SK-N-SH (cell line): ENCODE measurements at regions not wholly inside any gene's neighbourhood (a gene's known extent, or its start where the extent isn't known, plus 50 kb on each side); places are given as distances from the start of the nearest gene placed in this dataset.

Experiments
- CTCF ChIA-PET: fragments of 300-600, 350-600 bp; formaldehyde crosslinking; extraction: SDS; loops from one replicate; lab custom pipeline; 2021; lab: Yijun Ruan, JAX
- POLR2A ChIA-PET: fragments of 350-600 bp; sonication (Branson Sonifier 250); formaldehyde crosslinking; extraction: SDS; loops from one replicate; lab custom pipeline; 2020; ENCODE audit warnings: antibody characterized with exemption, inconsistent platforms; lab: Yijun Ruan, JAX
- DNase-seq: peaks from one replicate; pipeline ENCODE4 v3.0.0; 2012
- H2AFZ ChIP-seq: fragments of 200-600 bp; sonication (generic); 2 replicates; pipeline ENCODE4 v1.8.1; 2016; ENCODE audit warnings: antibody characterized with exemption, mild to moderate bottlenecking, low read depth
- H3F3A ChIP-seq: fragments of 200-600 bp; sonication (generic); replicated peaks from 2 replicates; pipeline ENCODE3; 2016; ENCODE audit warnings: antibody characterized with exemption, mild to moderate bottlenecking; ENCODE audit not compliant: insufficient read depth
- H3K27ac ChIP-seq, 2 experiments: fragments of 200-500 bp in 1 of 2; fragments of 200-600 bp in 1 of 2; sonication (Bioruptor generic) in 1 of 2; sonication (generic), shearing (Covaris generic) in 1 of 2; 2 replicates each; pipeline versions ENCODE4 v1.5.1 to v1.6.1; 2014 to 2016; ENCODE audit warnings: low read depth in 2 of 2, inconsistent platforms in 1 of 2, low read length in 1 of 2, mild to moderate bottlenecking in 1 of 2, mixed read lengths in 1 of 2
- H3K27me3 ChIP-seq: fragments of 200-600 bp; sonication (generic), shearing (Covaris generic); 2 replicates; pipeline ENCODE4 v1.6.1; 2016; ENCODE audit warnings: mixed run types; ENCODE audit not compliant: insufficient read depth
- H3K36me3 ChIP-seq, 2 experiments: fragments of 200-500 bp in 1 of 2; fragments of 200-600 bp in 1 of 2; sonication (Bioruptor generic) in 1 of 2; sonication (generic) in 1 of 2; replicated peaks in 1 of 2; 2 replicates each; pipeline versions ENCODE3 to v1.5.1; 2014 to 2016; ENCODE audit warnings: low read length in 1 of 2, mild to moderate bottlenecking in 1 of 2; ENCODE audit not compliant: insufficient read depth in 2 of 2, control insufficient read depth in 1 of 2
- H3K4me1 ChIP-seq, 2 experiments: fragments of 200-500 bp in 1 of 2; fragments of 200-600 bp in 1 of 2; sonication (Bioruptor generic) in 1 of 2; sonication (generic), shearing (Covaris generic) in 1 of 2; 2 replicates each; pipeline versions ENCODE4 v1.5.1 to v1.6.1; 2014 to 2016; ENCODE audit warnings: low read depth in 1 of 2, low read length in 1 of 2, mixed run types in 1 of 2; ENCODE audit not compliant: insufficient read depth in 2 of 2, control insufficient read depth in 1 of 2
- H3K4me2 ChIP-seq: fragments of 200-600 bp; sonication (generic), shearing (Covaris generic); 2 replicates; pipeline ENCODE4 v1.6.1; 2017; ENCODE audit warnings: mixed run types
- H3K4me3 ChIP-seq, 2 experiments: fragments of 200-500 bp in 1 of 2; fragments of 200-600 bp in 1 of 2; sonication (Bioruptor generic) in 1 of 2; sonication (generic), shearing (Covaris generic) in 1 of 2; 2 replicates each; pipeline versions ENCODE4 v1.5.1 to v1.8.1; 2014 to 2016; ENCODE audit warnings: low read depth in 2 of 2, inconsistent platforms in 1 of 2, low read length in 1 of 2, mild to moderate bottlenecking in 1 of 2, mixed read lengths in 1 of 2, moderate library complexity in 1 of 2
- H3K79me2 ChIP-seq: fragments of 200-600 bp; sonication (generic); 2 replicates; pipeline ENCODE4 v1.8.1; 2017; ENCODE audit warnings: mild to moderate bottlenecking; ENCODE audit not compliant: insufficient read depth
- H3K9ac ChIP-seq: fragments of 200-600 bp; sonication (generic); 2 replicates; pipeline ENCODE4 v1.6.1; 2017; ENCODE audit warnings: mixed run types
- H3K9me2 ChIP-seq: fragments of 200-600 bp; sonication (generic); 2 replicates; pipeline ENCODE4 v1.6.1; 2017; ENCODE audit warnings: mixed run types
- H3K9me3 ChIP-seq: fragments of 200-600 bp; sonication (generic); 2 replicates; pipeline ENCODE4 v1.6.1; 2017; ENCODE audit warnings: mixed run types, mild to moderate bottlenecking, moderate library complexity
- H4K20me1 ChIP-seq: fragments of 200-600 bp; sonication (generic); 2 replicates; pipeline ENCODE4 v1.6.1; 2017; ENCODE audit warnings: mild to moderate bottlenecking, mixed run types; ENCODE audit not compliant: insufficient read depth
- CHD2 ChIP-seq: fragments of 150-350 bp; IDR thresholded peaks from 2 replicates; pipeline ENCODE4 v1.6.1; 2018; ENCODE audit warnings: low read length; ENCODE audit not compliant: partially characterized antibody
- EP300 ChIP-seq, 2 experiments: IDR thresholded peaks; 2 replicates each; pipeline versions ENCODE4 v1.4.0 to v1.6.1; 2012; ENCODE audit warnings: borderline replicate concordance in 1 of 2, low read depth in 1 of 2, low read length in 1 of 2
- FOXJ3 ChIP-seq: sonication (generic); formaldehyde crosslinking; IDR thresholded peaks from 2 replicates; pipeline ENCODE4 v1.5.1; 2020; ENCODE audit warnings: mild to moderate bottlenecking, missing genetic modification reagents
- GABPA ChIP-seq: IDR thresholded peaks from 2 replicates; pipeline ENCODE4 v1.4.0; 2012; ENCODE audit warnings: low read depth, mild to moderate bottlenecking
- MEF2A ChIP-seq: IDR thresholded peaks from 2 replicates; pipeline ENCODE4 v1.4.0; 2012; ENCODE audit warnings: low read depth, borderline replicate concordance
- RAD21 ChIP-seq: IDR thresholded peaks from 2 replicates; pipeline ENCODE4 v1.6.1; 2012; ENCODE audit warnings: mild to moderate bottlenecking, low read length
- RCOR1 ChIP-seq: fragments of 150-350 bp; IDR thresholded peaks from 2 replicates; pipeline ENCODE4 v1.6.1; 2017; ENCODE audit warnings: antibody characterized with exemption, low read length
- RFX5 ChIP-seq: IDR thresholded peaks from 2 replicates; pipeline ENCODE4 v1.6.1; 2012; ENCODE audit warnings: mild to moderate bottlenecking, improper control_type of control experiment, low read length
- RXRA ChIP-seq: IDR thresholded peaks from 2 replicates; pipeline ENCODE4 v1.4.0; 2012; ENCODE audit warnings: low read depth, mild to moderate bottlenecking, borderline replicate concordance
- SIN3A ChIP-seq: IDR thresholded peaks from 2 replicates; pipeline ENCODE4 v1.6.1; 2012; ENCODE audit warnings: low read depth, mild to moderate bottlenecking, low read length, moderate library complexity, borderline replicate concordance
- TCF12 ChIP-seq: IDR thresholded peaks from 2 replicates; pipeline ENCODE4 v1.4.0; 2012
- ZBTB33 ChIP-seq: IDR thresholded peaks from 2 replicates; pipeline ENCODE4 v1.4.0; 2012; ENCODE audit warnings: low read depth, borderline replicate concordance
- WGBS: methylation state at CpG from one replicate; pipeline ENCODE4 v1.1.6; 2017; ENCODE audit warnings: low lambda C conversion rate; 5-methylcytosine and 5-hydroxymethylcytosine counted together
- TF ChIP-seq, protein P1 (sequence below): fragments of 150-350 bp; IDR thresholded peaks from 2 replicates; pipeline ENCODE4 v1.6.1; 2016; ENCODE audit warnings: mild to moderate bottlenecking, low read depth, low read length
- TF ChIP-seq, protein P2 (sequence below): IDR thresholded peaks from 2 replicates; pipeline ENCODE4 v1.4.0; 2012; ENCODE audit warnings: low read depth, borderline replicate concordance
- TF ChIP-seq, protein P3 (sequence below): fragments of 200-600 bp; sonication (generic); IDR thresholded peaks from 2 replicates; pipeline ENCODE4 v1.6.1; 2017; ENCODE audit warnings: antibody characterized with exemption, mild to moderate bottlenecking, moderate library complexity
- TF ChIP-seq, protein P4 (sequence below): IDR thresholded peaks from 2 replicates; pipeline ENCODE4 v1.4.0; 2012; ENCODE audit warnings: low read depth

- H3K4me1 ChIP-seq, result no peaks in the 10 kb centered on the region
- 24% methylated on average over 8 of the region's 9 CpGs for WGBS
- no peak overlapping the region for H3K4me3 ChIP-seq
- H3F3A ChIP-seq, result no peaks in the 10 kb centered on the region
- H3K9me3 ChIP-seq, result no peaks in the 10 kb centered on the region
- H4K20me1 ChIP-seq, result no peaks in the 10 kb centered on the region
- H2AFZ ChIP-seq, result no peak overlapping the region
- ChIA-PET CTCF (no interaction called here), POLR2A (no interaction called here)
- DNase-seq, result no peak
- H3K9me2 ChIP-seq, result no peaks in the 10 kb centered on the region
- no peak overlapping the region for H3K27ac ChIP-seq
- H3K36me3 ChIP-seq, result no peaks in the 10 kb centered on the region
- peaks cover 43% of the 10 kb centered on the region for H3K27me3 ChIP-seq
- no peak for TF ChIP-seq RAD21
- TF ChIP-seq TCF12, result no peak
- TF ChIP-seq, protein P1, sequence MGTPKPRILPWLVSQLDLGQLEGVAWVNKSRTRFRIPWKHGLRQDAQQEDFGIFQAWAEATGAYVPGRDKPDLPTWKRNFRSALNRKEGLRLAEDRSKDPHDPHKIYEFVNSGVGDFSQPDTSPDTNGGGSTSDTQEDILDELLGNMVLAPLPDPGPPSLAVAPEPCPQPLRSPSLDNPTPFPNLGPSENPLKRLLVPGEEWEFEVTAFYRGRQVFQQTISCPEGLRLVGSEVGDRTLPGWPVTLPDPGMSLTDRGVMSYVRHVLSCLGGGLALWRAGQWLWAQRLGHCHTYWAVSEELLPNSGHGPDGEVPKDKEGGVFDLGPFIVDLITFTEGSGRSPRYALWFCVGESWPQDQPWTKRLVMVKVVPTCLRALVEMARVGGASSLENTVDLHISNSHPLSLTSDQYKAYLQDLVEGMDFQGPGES, result no peak
- TF ChIP-seq, protein P2, sequence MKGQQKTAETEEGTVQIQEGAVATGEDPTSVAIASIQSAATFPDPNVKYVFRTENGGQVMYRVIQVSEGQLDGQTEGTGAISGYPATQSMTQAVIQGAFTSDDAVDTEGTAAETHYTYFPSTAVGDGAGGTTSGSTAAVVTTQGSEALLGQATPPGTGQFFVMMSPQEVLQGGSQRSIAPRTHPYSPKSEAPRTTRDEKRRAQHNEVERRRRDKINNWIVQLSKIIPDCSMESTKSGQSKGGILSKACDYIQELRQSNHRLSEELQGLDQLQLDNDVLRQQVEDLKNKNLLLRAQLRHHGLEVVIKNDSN, result no peak
- TF ChIP-seq, protein P3, sequence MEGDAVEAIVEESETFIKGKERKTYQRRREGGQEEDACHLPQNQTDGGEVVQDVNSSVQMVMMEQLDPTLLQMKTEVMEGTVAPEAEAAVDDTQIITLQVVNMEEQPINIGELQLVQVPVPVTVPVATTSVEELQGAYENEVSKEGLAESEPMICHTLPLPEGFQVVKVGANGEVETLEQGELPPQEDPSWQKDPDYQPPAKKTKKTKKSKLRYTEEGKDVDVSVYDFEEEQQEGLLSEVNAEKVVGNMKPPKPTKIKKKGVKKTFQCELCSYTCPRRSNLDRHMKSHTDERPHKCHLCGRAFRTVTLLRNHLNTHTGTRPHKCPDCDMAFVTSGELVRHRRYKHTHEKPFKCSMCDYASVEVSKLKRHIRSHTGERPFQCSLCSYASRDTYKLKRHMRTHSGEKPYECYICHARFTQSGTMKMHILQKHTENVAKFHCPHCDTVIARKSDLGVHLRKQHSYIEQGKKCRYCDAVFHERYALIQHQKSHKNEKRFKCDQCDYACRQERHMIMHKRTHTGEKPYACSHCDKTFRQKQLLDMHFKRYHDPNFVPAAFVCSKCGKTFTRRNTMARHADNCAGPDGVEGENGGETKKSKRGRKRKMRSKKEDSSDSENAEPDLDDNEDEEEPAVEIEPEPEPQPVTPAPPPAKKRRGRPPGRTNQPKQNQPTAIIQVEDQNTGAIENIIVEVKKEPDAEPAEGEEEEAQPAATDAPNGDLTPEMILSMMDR, result no peak
- TF ChIP-seq GABPA, result no peak
- no peak for TF ChIP-seq MEF2A
- TF ChIP-seq, protein P4, sequence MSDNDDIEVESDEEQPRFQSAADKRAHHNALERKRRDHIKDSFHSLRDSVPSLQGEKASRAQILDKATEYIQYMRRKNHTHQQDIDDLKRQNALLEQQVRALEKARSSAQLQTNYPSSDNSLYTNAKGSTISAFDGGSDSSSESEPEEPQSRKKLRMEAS, result no peak
- TF ChIP-seq SIN3A, result no peak
- TF ChIP-seq RFX5, result no peak
- no peak for TF ChIP-seq RXRA
- TF ChIP-seq CHD2, result no peak
- TF ChIP-seq EP300 (IDR thresholded peaks at IDR 0.05; ENCODE audit: borderline replicate concordance in 1 of 2, low read depth in 1 of 2, low read length in 1 of 2), result no peak
- TF ChIP-seq FOXJ3, result no peak
- TF ChIP-seq ZBTB33, result no peak
- no peak for TF ChIP-seq RCOR1
- no peaks in the 10 kb centered on the region for H3K79me2 ChIP-seq
- no peak overlapping the region for H3K9ac ChIP-seq
- no peak overlapping the region for H3K4me2 ChIP-seq
Measured at GRCh38 chr16:87135246-87136030, 181.8 kb downstream of the C16orf95 start.
